Fibroblast of upper back skin (primary cell): ENCODE measurements at regions not wholly inside any gene's neighbourhood (a gene's known extent, or its start where the extent isn't known, plus 50 kb on each side); places are given as distances from the start of the nearest gene placed in this dataset.
A peak's percentile ranks its signal among the peaks of the same experiment; 100 is the strongest.
"Not testable (repeated sequence)": the region's sequence is repeated elsewhere in the genome, so short reads cannot be mapped to it uniquely, and the experiment has no call there.

Experiments
- DNase-seq: peaks from one replicate; pipeline ENCODE4 v3.0.0-alpha.2; 2013

- no peak for DNase-seq
Observed at GRCh38 chr22:22168941-22169867, 75.4 kb upstream of the VPREB1 start.

- DNase-seq, result peak; percentile 55
Observed at GRCh38 chr22:22168190-22168940, 76.2 kb upstream of the VPREB1 start.

- no peak for DNase-seq
Observed at GRCh38 chr22:22167791-22168189, 76.8 kb upstream of the VPREB1 start.

- no peak for DNase-seq
Observed at GRCh38 chr22:22166941-22167713, 77.5 kb upstream of the VPREB1 start.

GRCh38 chr22:22165936-22166710, 78.5 kb upstream of the VPREB1 start:
- DNase-seq, result no peak

- DNase-seq, result no peak
Observed at GRCh38 chr22:22164541-22165272, 79.9 kb upstream of the VPREB1 start.

- DNase-seq, result no peak
Observed at GRCh38 chr22:22161924-22162851, 82.4 kb upstream of the VPREB1 start.

GRCh38 chr22:22160768-22161167, 83.8 kb upstream of the VPREB1 start:
- not testable (repeated sequence) for DNase-seq

GRCh38 chr22:22159384-22159783, 85.2 kb upstream of the VPREB1 start:
- DNase-seq, result no peak

GRCh38 chr22:22158965-22159364, 85.6 kb upstream of the VPREB1 start:
- DNase-seq, result no peak

- no peak for DNase-seq
Observed at GRCh38 chr22:22158207-22158816, 86.3 kb upstream of the VPREB1 start.

- no peak for DNase-seq
Observed at GRCh38 chr22:22157348-22157725, 87.2 kb upstream of the VPREB1 start.

- peak; percentile 62 for DNase-seq
Observed at GRCh38 chr22:22156716-22157347, 87.8 kb upstream of the VPREB1 start.

GRCh38 chr22:22156348-22156715, 88.3 kb upstream of the VPREB1 start:
- DNase-seq, result no peak

- DNase-seq, result no peak
Observed at GRCh38 chr22:22155607-22156006, 89.0 kb upstream of the VPREB1 start.

GRCh38 chr22:22155146-22155545, 89.4 kb upstream of the VPREB1 start:
- DNase-seq, result no peak

GRCh38 chr22:22154040-22154439, 90.5 kb upstream of the VPREB1 start:
- no peak for DNase-seq

- DNase-seq, result no peak
Observed at GRCh38 chr22:22151308-22151707, 93.3 kb upstream of the VPREB1 start.

GRCh38 chr22:22150457-22150856, 94.1 kb upstream of the VPREB1 start:
- DNase-seq, result no peak

- DNase-seq, result no peak
Observed at GRCh38 chr22:22148905-22149304, 95.7 kb upstream of the VPREB1 start.
